Liver (tissue), 3 donors: ENCODE measurements at regions not wholly inside any gene's neighbourhood (a gene's known extent, or its start where the extent isn't known, plus 50 kb on each side); places are given as distances from the start of the nearest gene placed in this dataset.

Experiments
- EGR1 ChIP-seq, 2 donors: IDR thresholded peaks; 2 replicates each; pipeline ENCODE4 v1.6.1; 2016 to 2018; ENCODE audit warnings: antibody characterized with exemption in 2 of 2, low read depth in 2 of 2
- SP1 ChIP-seq: IDR thresholded peaks from 2 replicates; pipeline ENCODE4 v1.6.1; 2018; ENCODE audit warnings: antibody characterized with exemption, mild to moderate bottlenecking
- TF ChIP-seq, protein P1 (sequence below): fragments of 150-350 bp; IDR thresholded peaks from 2 replicates; pipeline ENCODE4 v1.5.1; 2017; ENCODE audit warnings: improper control_type of control experiment, low read depth, low read length; ENCODE audit not compliant: missing input control
- TF ChIP-seq, protein P2 (sequence below): IDR thresholded peaks from 2 replicates; pipeline ENCODE4 v1.6.1; 2016; ENCODE audit warnings: antibody characterized with exemption
- TF ChIP-seq, protein P3 (sequence below): IDR thresholded peaks from 2 replicates; pipeline ENCODE4 v1.6.1; 2016; ENCODE audit warnings: antibody characterized with exemption
- TF ChIP-seq, protein P4 (sequence below): IDR thresholded peaks from 2 replicates; pipeline ENCODE4 v1.6.1; 2016; ENCODE audit warnings: antibody characterized with exemption, mild to moderate bottlenecking
- TF ChIP-seq, protein P5 (sequence below): IDR thresholded peaks from 2 replicates; pipeline ENCODE4 v1.6.1; 2016; ENCODE audit warnings: antibody characterized with exemption
- donor health status: healthy.
- donor health status: healthy.

DNA sequence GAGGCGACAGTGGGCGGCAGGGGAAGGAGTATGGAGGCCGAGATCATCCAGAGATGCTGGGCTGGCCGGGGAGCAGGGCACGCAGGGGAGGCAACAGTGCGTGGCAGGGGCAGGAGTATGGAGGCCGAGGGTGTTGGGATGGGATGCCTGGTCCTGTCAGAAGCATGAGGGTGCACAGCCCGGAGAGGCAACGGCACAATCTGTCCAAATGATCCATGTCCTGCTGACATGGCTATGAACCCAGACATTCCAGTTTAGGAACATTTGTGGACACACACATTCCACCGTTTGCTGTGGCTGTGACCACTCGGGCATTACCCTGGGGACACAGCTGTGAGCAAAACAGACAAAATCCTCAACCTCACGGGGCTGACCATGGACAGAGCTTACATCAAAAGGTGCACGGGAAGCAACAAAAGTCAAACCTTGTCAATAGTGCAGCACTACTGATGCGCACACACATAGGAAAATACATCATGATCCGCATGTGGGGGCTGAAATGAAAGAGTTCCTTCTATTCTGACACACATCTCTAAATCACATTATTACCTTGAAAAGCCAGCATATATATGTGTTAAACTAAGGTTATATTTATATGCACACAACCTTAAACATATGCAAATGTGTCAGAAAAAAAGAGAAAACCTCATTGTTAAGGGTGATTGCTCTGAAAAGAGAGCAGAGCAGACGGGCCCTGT, 144.0 kb upstream of the GPC1 start:
- TF ChIP-seq, protein P1, sequence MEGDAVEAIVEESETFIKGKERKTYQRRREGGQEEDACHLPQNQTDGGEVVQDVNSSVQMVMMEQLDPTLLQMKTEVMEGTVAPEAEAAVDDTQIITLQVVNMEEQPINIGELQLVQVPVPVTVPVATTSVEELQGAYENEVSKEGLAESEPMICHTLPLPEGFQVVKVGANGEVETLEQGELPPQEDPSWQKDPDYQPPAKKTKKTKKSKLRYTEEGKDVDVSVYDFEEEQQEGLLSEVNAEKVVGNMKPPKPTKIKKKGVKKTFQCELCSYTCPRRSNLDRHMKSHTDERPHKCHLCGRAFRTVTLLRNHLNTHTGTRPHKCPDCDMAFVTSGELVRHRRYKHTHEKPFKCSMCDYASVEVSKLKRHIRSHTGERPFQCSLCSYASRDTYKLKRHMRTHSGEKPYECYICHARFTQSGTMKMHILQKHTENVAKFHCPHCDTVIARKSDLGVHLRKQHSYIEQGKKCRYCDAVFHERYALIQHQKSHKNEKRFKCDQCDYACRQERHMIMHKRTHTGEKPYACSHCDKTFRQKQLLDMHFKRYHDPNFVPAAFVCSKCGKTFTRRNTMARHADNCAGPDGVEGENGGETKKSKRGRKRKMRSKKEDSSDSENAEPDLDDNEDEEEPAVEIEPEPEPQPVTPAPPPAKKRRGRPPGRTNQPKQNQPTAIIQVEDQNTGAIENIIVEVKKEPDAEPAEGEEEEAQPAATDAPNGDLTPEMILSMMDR: no peak
- TF ChIP-seq, protein P2, sequence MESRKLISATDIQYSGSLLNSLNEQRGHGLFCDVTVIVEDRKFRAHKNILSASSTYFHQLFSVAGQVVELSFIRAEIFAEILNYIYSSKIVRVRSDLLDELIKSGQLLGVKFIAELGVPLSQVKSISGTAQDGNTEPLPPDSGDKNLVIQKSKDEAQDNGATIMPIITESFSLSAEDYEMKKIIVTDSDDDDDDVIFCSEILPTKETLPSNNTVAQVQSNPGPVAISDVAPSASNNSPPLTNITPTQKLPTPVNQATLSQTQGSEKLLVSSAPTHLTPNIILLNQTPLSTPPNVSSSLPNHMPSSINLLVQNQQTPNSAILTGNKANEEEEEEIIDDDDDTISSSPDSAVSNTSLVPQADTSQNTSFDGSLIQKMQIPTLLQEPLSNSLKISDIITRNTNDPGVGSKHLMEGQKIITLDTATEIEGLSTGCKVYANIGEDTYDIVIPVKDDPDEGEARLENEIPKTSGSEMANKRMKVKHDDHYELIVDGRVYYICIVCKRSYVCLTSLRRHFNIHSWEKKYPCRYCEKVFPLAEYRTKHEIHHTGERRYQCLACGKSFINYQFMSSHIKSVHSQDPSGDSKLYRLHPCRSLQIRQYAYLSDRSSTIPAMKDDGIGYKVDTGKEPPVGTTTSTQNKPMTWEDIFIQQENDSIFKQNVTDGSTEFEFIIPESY: no peak
- TF ChIP-seq, protein P3, sequence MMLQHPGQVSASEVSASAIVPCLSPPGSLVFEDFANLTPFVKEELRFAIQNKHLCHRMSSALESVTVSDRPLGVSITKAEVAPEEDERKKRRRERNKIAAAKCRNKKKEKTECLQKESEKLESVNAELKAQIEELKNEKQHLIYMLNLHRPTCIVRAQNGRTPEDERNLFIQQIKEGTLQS: no peak
- TF ChIP-seq EGR1 (IDR thresholded peaks at IDR 0.05; ENCODE audit: low read depth in 2 of 2) (no peak), SP1 (peak; percentile 81)
- TF ChIP-seq, protein P4, sequence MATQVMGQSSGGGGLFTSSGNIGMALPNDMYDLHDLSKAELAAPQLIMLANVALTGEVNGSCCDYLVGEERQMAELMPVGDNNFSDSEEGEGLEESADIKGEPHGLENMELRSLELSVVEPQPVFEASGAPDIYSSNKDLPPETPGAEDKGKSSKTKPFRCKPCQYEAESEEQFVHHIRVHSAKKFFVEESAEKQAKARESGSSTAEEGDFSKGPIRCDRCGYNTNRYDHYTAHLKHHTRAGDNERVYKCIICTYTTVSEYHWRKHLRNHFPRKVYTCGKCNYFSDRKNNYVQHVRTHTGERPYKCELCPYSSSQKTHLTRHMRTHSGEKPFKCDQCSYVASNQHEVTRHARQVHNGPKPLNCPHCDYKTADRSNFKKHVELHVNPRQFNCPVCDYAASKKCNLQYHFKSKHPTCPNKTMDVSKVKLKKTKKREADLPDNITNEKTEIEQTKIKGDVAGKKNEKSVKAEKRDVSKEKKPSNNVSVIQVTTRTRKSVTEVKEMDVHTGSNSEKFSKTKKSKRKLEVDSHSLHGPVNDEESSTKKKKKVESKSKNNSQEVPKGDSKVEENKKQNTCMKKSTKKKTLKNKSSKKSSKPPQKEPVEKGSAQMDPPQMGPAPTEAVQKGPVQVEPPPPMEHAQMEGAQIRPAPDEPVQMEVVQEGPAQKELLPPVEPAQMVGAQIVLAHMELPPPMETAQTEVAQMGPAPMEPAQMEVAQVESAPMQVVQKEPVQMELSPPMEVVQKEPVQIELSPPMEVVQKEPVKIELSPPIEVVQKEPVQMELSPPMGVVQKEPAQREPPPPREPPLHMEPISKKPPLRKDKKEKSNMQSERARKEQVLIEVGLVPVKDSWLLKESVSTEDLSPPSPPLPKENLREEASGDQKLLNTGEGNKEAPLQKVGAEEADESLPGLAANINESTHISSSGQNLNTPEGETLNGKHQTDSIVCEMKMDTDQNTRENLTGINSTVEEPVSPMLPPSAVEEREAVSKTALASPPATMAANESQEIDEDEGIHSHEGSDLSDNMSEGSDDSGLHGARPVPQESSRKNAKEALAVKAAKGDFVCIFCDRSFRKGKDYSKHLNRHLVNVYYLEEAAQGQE: no peak
- TF ChIP-seq, protein P5, sequence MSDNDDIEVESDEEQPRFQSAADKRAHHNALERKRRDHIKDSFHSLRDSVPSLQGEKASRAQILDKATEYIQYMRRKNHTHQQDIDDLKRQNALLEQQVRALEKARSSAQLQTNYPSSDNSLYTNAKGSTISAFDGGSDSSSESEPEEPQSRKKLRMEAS: no peak
